OCI-LY3 (cell line): ENCODE measurements at regions not wholly inside any gene's neighbourhood (a gene's known extent, or its start where the extent isn't known, plus 50 kb on each side); places are given as distances from the start of the nearest gene placed in this dataset.

ENCODE experiments used
- H2AFZ ChIP-seq: fragments of 200-600, 300-600 bp; shearing (Covaris generic); 2 replicates; pipeline ENCODE4 v1.6.0; 2014; ENCODE audit warnings: antibody characterized with exemption, low read depth, low read length
- H3K27ac ChIP-seq: fragments of 200-600, 300-600 bp; sonication (generic); 2 replicates; pipeline ENCODE4 v1.5.1; 2014; ENCODE audit warnings: mild to moderate bottlenecking, low read length, moderate library complexity, mixed read lengths
- H3K27me3 ChIP-seq: fragments of 200-600, 300-600 bp; sonication (generic); 2 replicates; pipeline ENCODE4 v1.6.1; 2014; ENCODE audit warnings: low read depth, low read length, mixed read lengths
- H3K36me3 ChIP-seq: fragments of 200-600, 300-600 bp; sonication (generic); replicated peaks from 2 replicates; pipeline ENCODE3; 2014; ENCODE audit warnings: low read depth, low read length, mixed read lengths
- H3K4me1 ChIP-seq: fragments of 300-600, 200-600 bp; sonication (generic); 2 replicates; pipeline ENCODE4 v1.6.1; 2014; ENCODE audit warnings: low read length, mixed read lengths
- H3K4me2 ChIP-seq: fragments of 200-600, 300-600 bp; sonication (generic); 2 replicates; pipeline ENCODE4 v1.6.1; 2014; ENCODE audit warnings: low read length, mixed read lengths
- H3K4me3 ChIP-seq: fragments of 300-600, 200-600 bp; sonication (generic); 2 replicates; pipeline ENCODE4 v1.5.1; 2014; ENCODE audit warnings: antibody characterized with exemption, mild to moderate bottlenecking, low read length, moderate library complexity
- H3K79me2 ChIP-seq: fragments of 300-600, 200-600 bp; shearing (Covaris generic); 2 replicates; pipeline ENCODE4 v1.6.1; 2014; ENCODE audit warnings: mild to moderate bottlenecking, low read length, mixed read lengths
- H3K9ac ChIP-seq: fragments of 300-600, 200-600 bp; shearing (Covaris generic); 2 replicates; pipeline ENCODE4 v1.6.0; 2014; ENCODE audit warnings: mild to moderate bottlenecking, low read length, moderate library complexity
- H3K9me3 ChIP-seq: fragments of 200-600, 300-600 bp; shearing (Covaris generic); 2 replicates; pipeline ENCODE4 v1.6.1; 2014; ENCODE audit warnings: low read length, mixed read lengths; ENCODE audit not compliant: insufficient read depth
- H4K20me1 ChIP-seq: fragments of 200-600, 300-600 bp; sonication (generic); 2 replicates; pipeline ENCODE4 v1.6.1; 2016; ENCODE audit warnings: low read length, mixed read lengths; ENCODE audit not compliant: insufficient read depth
- CTCF ChIP-seq: fragments of 200-600, 300-600 bp; sonication (generic); IDR thresholded peaks from 2 replicates; pipeline ENCODE4 v1.5.1; 2014; ENCODE audit warnings: antibody characterized with exemption, low read length, low read depth
- EZH2phosphoT487 ChIP-seq: fragments of 200-600 bp; shearing (Covaris generic); IDR thresholded peaks from 2 replicates; pipeline ENCODE4 v1.6.1; 2018; ENCODE audit warnings: antibody characterized with exemption, mixed run types, low read depth

DNA sequence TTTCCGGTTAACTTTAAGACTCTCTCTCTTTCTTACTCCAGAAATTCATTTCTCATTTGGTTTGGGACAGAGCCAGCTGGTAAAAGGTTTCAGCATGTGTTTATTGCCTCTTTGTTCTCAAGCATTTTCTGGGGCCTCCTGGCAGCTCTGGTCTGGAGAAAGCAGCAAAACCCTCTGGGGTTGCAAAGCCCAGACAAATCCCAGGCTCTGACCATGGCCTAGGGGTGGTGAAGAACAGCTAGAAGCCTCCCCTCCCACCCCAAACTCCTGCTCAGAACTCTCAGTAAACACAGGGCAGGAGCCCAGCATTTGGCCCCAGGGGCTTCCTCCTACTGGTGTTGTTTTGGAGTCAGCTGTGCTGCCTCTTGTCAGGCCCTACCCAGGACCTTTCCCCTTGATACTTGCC, 124.2 kb upstream of the SERP2 start:
- Histone ChIP-seq H3K27ac (no peak overlapping the region), H3K79me2 (no peaks in the 10 kb centered on the region), H3K4me3 (no peak overlapping the region), H3K9ac (no peak overlapping the region), H3K4me2 (no peak overlapping the region), H3K4me1 (no peaks in the 10 kb centered on the region), H3K36me3 (no peaks in the 10 kb centered on the region), H3K9me3 (no peaks in the 10 kb centered on the region), H2AFZ (no peak overlapping the region), H4K20me1 (no peaks in the 10 kb centered on the region), H3K27me3 (0 out of 2 replicates have a peak, but pooled peaks cover 9% of the 10 kb centered on the region)
- TF ChIP-seq EZH2phosphoT487 = no peak
- TF ChIP-seq CTCF = no peak

GRCh38 chr13:44252938-44253337, 120.7 kb upstream of the SERP2 start:
- no peaks in the 10 kb centered on the region for H4K20me1 ChIP-seq
- no peak overlapping the region for H3K4me3 ChIP-seq
- TF ChIP-seq EZH2phosphoT487 (no peak), CTCF (no peak)
- peaks cover 16% of the 10 kb centered on the region; the same call in 1 of the 2 replicates for H3K27me3 ChIP-seq
- H3K9ac ChIP-seq = no peak overlapping the region
- H3K9me3 ChIP-seq = no peaks in the 10 kb centered on the region
- no peaks in the 10 kb centered on the region for H3K36me3 ChIP-seq
- H3K27ac ChIP-seq = no peak overlapping the region
- H3K79me2 ChIP-seq = no peaks in the 10 kb centered on the region
- no peak overlapping the region for H2AFZ ChIP-seq
- no peak overlapping the region for H3K4me2 ChIP-seq
- no peaks in the 10 kb centered on the region for H3K4me1 ChIP-seq

DNA sequence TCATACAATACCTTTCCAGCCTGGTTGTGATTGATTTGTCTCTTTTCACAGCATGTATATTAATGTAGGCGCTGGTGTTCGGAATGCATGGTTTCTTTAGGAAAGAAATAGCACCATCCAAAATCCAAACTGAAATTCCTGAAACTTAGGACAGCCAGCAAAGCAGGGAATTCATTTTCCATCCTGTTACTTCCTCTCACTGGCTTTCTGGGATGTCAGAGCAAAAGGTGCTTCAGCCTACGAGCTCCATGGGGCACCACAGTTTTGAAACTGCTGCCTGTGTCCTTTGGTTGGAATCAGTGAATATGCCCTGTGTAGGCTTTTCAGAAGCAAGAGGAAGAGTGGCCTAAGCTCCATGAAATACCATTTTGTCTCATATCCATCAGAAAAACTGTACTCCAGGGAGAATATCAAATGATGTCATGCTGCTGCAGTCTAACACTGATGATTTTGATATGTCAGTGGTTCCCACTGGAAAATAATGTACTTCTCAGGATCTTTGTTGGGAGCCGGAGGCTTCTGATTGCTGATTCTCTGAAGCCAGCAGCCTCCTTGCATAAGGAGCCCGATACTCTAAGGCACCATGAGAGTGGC, 117.8 kb upstream of the SERP2 start:
- Histone ChIP-seq H3K27me3 (peaks cover 21% of the 10 kb centered on the region), H3K27ac (no peak overlapping the region), H3K9me3 (no peaks in the 10 kb centered on the region), H3K4me3 (no peak overlapping the region), H3K79me2 (no peaks in the 10 kb centered on the region), H3K9ac (no peak overlapping the region), H2AFZ (no peak overlapping the region), H3K4me1 (peaks cover 23% of the 10 kb centered on the region), H3K36me3 (no peaks in the 10 kb centered on the region), H3K4me2 (no peak overlapping the region), H4K20me1 (no peaks in the 10 kb centered on the region)
- TF ChIP-seq CTCF (no peak), EZH2phosphoT487 (no peak)

- H3K9me3 ChIP-seq = no peaks in the 10 kb centered on the region
- H4K20me1 ChIP-seq = no peaks in the 10 kb centered on the region
- H2AFZ ChIP-seq = no peak overlapping the region
- H3K79me2 ChIP-seq = no peaks in the 10 kb centered on the region
- H3K4me3 ChIP-seq = no peak overlapping the region
- no peaks in the 10 kb centered on the region for H3K36me3 ChIP-seq
- TF ChIP-seq CTCF = no peak
- TF ChIP-seq EZH2phosphoT487 = no peak
- peaks cover 23% of the 10 kb centered on the region for H3K4me1 ChIP-seq
- H3K27ac ChIP-seq = no peak overlapping the region
- H3K9ac ChIP-seq = no peak overlapping the region
- peaks cover 32% of the 10 kb centered on the region for H3K27me3 ChIP-seq
- no peak overlapping the region for H3K4me2 ChIP-seq
Observed at GRCh38 chr13:44257796-44258195, 115.8 kb upstream of the SERP2 start.
